Keratinocyte (primary cell): ENCODE measurements at regions not wholly inside any gene's neighbourhood (a gene's known extent, or its start where the extent isn't known, plus 50 kb on each side); places are given as distances from the start of the nearest gene placed in this dataset.

Source experiments
- EZH2 ChIP-seq: IDR thresholded peaks from one replicate; pipeline ENCODE4 v1.6.1; 2012; ENCODE audit warnings: inconsistent platforms, mild to moderate bottlenecking, low read length, moderate library complexity
- TF ChIP-seq, protein P1 (sequence below), 3 experiments: IDR thresholded peaks in 1 of 3; conservative IDR thresholded peaks in 1 of 3; optimal IDR thresholded peaks in 1 of 3; 2 replicates in 2 of 3; 3 replicates in 1 of 3; pipeline versions ENCODE3 to v1.5.1; 2011; ENCODE audit warnings: low read length in 3 of 3, mild to moderate bottlenecking in 3 of 3, moderate library complexity in 2 of 3, control low read depth in 1 of 3, inconsistent platforms in 1 of 3; ENCODE audit not compliant: insufficient read depth in 2 of 3; ENCODE audit errors: extremely low read depth in 1 of 3

DNA sequence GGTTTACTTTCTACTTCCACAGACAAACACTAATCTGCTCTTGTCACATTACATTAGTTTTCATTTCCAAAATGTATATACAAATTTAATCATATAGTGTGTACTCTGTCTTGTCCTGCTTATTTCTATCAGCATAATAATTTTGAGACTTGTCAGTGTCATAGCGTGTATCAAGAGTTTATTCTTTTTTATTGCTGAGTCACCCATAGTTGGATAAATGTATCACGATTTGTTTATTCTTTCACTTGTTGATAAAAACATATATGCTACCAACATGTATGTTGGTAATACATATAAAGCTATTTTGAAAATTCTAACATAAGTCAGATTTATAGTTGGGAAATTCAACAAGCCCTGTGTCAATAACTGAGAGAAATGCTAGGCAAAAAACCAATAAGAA is 261.2 kb downstream of the TRAM1L1 start:
- TF ChIP-seq, protein P1, sequence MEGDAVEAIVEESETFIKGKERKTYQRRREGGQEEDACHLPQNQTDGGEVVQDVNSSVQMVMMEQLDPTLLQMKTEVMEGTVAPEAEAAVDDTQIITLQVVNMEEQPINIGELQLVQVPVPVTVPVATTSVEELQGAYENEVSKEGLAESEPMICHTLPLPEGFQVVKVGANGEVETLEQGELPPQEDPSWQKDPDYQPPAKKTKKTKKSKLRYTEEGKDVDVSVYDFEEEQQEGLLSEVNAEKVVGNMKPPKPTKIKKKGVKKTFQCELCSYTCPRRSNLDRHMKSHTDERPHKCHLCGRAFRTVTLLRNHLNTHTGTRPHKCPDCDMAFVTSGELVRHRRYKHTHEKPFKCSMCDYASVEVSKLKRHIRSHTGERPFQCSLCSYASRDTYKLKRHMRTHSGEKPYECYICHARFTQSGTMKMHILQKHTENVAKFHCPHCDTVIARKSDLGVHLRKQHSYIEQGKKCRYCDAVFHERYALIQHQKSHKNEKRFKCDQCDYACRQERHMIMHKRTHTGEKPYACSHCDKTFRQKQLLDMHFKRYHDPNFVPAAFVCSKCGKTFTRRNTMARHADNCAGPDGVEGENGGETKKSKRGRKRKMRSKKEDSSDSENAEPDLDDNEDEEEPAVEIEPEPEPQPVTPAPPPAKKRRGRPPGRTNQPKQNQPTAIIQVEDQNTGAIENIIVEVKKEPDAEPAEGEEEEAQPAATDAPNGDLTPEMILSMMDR (optimal IDR thresholded peaks at IDR 0.05 in 1 of 3, IDR thresholded peaks at IDR 0.05 in 1 of 3, conservative IDR thresholded peaks at IDR 0.05 in 1 of 3; ENCODE audit: extremely low read depth in 1 of 3, insufficient read depth in 2 of 3, low read length in 3 of 3), result no peak
- no peak for TF ChIP-seq EZH2
